WTC11 (cell line): ENCODE measurements at regions not wholly inside any gene's neighbourhood (a gene's known extent, or its start where the extent isn't known, plus 50 kb on each side); places are given as distances from the start of the nearest gene placed in this dataset.

Experiments used
- JUN ChIP-seq: sonication (generic); formaldehyde crosslinking; IDR thresholded peaks from 2 replicates; pipeline ENCODE4 v1.8.0; 2023; ENCODE audit warnings: mild to moderate bottlenecking, missing genetic modification reagents
- NFE2L1 ChIP-seq: sonication (generic); formaldehyde crosslinking; IDR thresholded peaks from 2 replicates; pipeline ENCODE4 v1.8.1; 2023; ENCODE audit warnings: missing genetic modification reagents
- TF ChIP-seq, protein P1 (sequence below): fragments of 200-600 bp; IDR thresholded peaks from 2 replicates; pipeline ENCODE4 v1.8.0; 2022; ENCODE audit warnings: antibody characterized with exemption
- TF ChIP-seq, protein P2 (sequence below): sonication (generic); formaldehyde crosslinking; IDR thresholded peaks from 2 replicates; pipeline ENCODE4 v1.8.1; 2023; ENCODE audit warnings: mild to moderate bottlenecking, missing genetic modification reagents, moderate library complexity
- TF ChIP-seq, protein P3 (sequence below): sonication (generic); formaldehyde crosslinking; conservative IDR thresholded peaks from 2 replicates; pipeline ENCODE4 v1.8.1; 2022; ENCODE audit warnings: mild to moderate bottlenecking, missing genetic modification reagents
- TF ChIP-seq, protein P4 (sequence below): fragments of 250-450 bp; sonication (Bioruptor Pico); IDR thresholded peaks from 2 replicates; pipeline ENCODE4 v1.9.0; 2021; ENCODE audit warnings: mild to moderate bottlenecking
- TF ChIP-seq, protein P5 (sequence below): sonication (generic); formaldehyde crosslinking; IDR thresholded peaks from 2 replicates; pipeline ENCODE4 v1.8.1; 2023; ENCODE audit warnings: mild to moderate bottlenecking, missing genetic modification reagents

DNA sequence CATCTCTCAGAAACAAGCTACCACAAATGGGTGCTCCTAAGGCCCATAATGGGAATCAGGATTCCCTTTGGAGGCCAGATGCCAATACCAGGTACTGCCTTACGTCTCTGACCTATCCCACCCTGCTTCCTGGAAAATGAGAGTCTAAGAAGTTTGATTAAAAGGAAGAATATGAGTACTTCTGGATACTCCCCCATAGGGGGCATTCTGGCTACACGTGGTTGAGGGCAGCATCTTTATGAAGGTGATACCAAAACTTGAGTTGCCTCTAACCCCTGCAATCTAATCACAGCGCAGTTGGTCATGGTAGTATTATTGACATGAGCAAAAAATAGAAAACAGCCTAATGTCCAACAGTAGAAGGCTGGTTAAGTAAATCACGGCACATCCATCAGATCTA is 184.2 kb upstream of the LHX5 start:
- TF ChIP-seq, protein P1, sequence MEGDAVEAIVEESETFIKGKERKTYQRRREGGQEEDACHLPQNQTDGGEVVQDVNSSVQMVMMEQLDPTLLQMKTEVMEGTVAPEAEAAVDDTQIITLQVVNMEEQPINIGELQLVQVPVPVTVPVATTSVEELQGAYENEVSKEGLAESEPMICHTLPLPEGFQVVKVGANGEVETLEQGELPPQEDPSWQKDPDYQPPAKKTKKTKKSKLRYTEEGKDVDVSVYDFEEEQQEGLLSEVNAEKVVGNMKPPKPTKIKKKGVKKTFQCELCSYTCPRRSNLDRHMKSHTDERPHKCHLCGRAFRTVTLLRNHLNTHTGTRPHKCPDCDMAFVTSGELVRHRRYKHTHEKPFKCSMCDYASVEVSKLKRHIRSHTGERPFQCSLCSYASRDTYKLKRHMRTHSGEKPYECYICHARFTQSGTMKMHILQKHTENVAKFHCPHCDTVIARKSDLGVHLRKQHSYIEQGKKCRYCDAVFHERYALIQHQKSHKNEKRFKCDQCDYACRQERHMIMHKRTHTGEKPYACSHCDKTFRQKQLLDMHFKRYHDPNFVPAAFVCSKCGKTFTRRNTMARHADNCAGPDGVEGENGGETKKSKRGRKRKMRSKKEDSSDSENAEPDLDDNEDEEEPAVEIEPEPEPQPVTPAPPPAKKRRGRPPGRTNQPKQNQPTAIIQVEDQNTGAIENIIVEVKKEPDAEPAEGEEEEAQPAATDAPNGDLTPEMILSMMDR: no peak
- TF ChIP-seq, protein P2, sequence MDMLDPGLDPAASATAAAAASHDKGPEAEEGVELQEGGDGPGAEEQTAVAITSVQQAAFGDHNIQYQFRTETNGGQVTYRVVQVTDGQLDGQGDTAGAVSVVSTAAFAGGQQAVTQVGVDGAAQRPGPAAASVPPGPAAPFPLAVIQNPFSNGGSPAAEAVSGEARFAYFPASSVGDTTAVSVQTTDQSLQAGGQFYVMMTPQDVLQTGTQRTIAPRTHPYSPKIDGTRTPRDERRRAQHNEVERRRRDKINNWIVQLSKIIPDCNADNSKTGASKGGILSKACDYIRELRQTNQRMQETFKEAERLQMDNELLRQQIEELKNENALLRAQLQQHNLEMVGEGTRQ: no peak
- TF ChIP-seq, protein P3, sequence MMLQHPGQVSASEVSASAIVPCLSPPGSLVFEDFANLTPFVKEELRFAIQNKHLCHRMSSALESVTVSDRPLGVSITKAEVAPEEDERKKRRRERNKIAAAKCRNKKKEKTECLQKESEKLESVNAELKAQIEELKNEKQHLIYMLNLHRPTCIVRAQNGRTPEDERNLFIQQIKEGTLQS (CRISPR knock-in tag): no peak
- TF ChIP-seq, protein P4, sequence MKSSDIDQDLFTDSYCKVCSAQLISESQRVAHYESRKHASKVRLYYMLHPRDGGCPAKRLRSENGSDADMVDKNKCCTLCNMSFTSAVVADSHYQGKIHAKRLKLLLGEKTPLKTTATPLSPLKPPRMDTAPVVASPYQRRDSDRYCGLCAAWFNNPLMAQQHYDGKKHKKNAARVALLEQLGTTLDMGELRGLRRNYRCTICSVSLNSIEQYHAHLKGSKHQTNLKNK (CRISPR knock-in tag): no peak
- TF ChIP-seq, protein P5, sequence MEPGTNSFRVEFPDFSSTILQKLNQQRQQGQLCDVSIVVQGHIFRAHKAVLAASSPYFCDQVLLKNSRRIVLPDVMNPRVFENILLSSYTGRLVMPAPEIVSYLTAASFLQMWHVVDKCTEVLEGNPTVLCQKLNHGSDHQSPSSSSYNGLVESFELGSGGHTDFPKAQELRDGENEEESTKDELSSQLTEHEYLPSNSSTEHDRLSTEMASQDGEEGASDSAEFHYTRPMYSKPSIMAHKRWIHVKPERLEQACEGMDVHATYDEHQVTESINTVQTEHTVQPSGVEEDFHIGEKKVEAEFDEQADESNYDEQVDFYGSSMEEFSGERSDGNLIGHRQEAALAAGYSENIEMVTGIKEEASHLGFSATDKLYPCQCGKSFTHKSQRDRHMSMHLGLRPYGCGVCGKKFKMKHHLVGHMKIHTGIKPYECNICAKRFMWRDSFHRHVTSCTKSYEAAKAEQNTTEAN (CRISPR knock-in tag): no peak
- TF ChIP-seq JUN (CRISPR knock-in tag) (no peak), NFE2L1 (CRISPR knock-in tag) (no peak)
